ENCODE measurements at regions not wholly inside any gene's neighbourhood (a gene's known extent, or its start where the extent isn't known, plus 50 kb on each side); places are given as distances from the start of the nearest gene placed in this dataset.

- DNase-seq, result no peak
Measured at GRCh38 chr9:80025796-80026520, 454.2 kb downstream of the TLE4 start.

GRCh38 chr9:80025131-80025530 lies 453.4 kb downstream of the TLE4 start:
- no peak for DNase-seq

- no peak for DNase-seq
Measured at GRCh38 chr9:80020530-80020929, 448.8 kb downstream of the TLE4 start.

GRCh38 chr9:80020056-80020455 lies 448.3 kb downstream of the TLE4 start:
- DNase-seq, result no peak

GRCh38 chr9:80013891-80014290 lies 442.1 kb downstream of the TLE4 start:
- no peak for DNase-seq

- no peak for DNase-seq
Measured at GRCh38 chr9:80012557-80013330, 441.0 kb downstream of the TLE4 start.

GRCh38 chr9:80009204-80009603 lies 437.4 kb downstream of the TLE4 start:
- DNase-seq, result no peak

GRCh38 chr9:80004714-80005113 lies 432.9 kb downstream of the TLE4 start:
- DNase-seq, result no peak

GRCh38 chr9:79990536-79990935 lies 418.8 kb downstream of the TLE4 start:
- DNase-seq, result no peak

- DNase-seq, result no peak
Measured at GRCh38 chr9:79989079-79989478, 417.3 kb downstream of the TLE4 start.

GRCh38 chr9:79988126-79988525 lies 416.4 kb downstream of the TLE4 start:
- DNase-seq, result no peak

- no peak for DNase-seq
Measured at GRCh38 chr9:79986437-79986836, 414.7 kb downstream of the TLE4 start.

- no peak for DNase-seq
Measured at GRCh38 chr9:79985772-79986171, 414.0 kb downstream of the TLE4 start.

GRCh38 chr9:79985264-79985663 lies 413.5 kb downstream of the TLE4 start:
- DNase-seq, result no peak

- no peak for DNase-seq
Measured at GRCh38 chr9:79984429-79985067, 412.8 kb downstream of the TLE4 start.

- DNase-seq, result no peak
Measured at GRCh38 chr9:79980432-79980831, 408.7 kb downstream of the TLE4 start.

GRCh38 chr9:79977510-79978197 lies 405.9 kb downstream of the TLE4 start:
- DNase-seq, result no peak

- DNase-seq, result no peak
Measured at GRCh38 chr9:79977074-79977435, 405.3 kb downstream of the TLE4 start.

- no peak for DNase-seq
Measured at GRCh38 chr9:79976257-79977073, 404.7 kb downstream of the TLE4 start.

GRCh38 chr9:79975621-79976256 lies 404.0 kb downstream of the TLE4 start:
- no peak for DNase-seq

- DNase-seq, result no peak
Measured at GRCh38 chr9:79974806-79975422, 403.1 kb downstream of the TLE4 start.
